NOMO-1 treated with DMSO at 0.1 percent for 48 hours (cell line): ENCODE measurements at regions not wholly inside any gene's neighbourhood (a gene's known extent, or its start where the extent isn't known, plus 50 kb on each side); places are given as distances from the start of the nearest gene placed in this dataset.
"Not testable (repeated sequence)": the region's sequence is repeated elsewhere in the genome, so short reads cannot be mapped to it uniquely, and the experiment has no call there.

Source experiments
- DNase-seq: peaks from one replicate; lab custom pipeline; 2025; ENCODE audit not compliant: unreplicated experiment; lab: John Stamatoyannopoulos, UW

DNA sequence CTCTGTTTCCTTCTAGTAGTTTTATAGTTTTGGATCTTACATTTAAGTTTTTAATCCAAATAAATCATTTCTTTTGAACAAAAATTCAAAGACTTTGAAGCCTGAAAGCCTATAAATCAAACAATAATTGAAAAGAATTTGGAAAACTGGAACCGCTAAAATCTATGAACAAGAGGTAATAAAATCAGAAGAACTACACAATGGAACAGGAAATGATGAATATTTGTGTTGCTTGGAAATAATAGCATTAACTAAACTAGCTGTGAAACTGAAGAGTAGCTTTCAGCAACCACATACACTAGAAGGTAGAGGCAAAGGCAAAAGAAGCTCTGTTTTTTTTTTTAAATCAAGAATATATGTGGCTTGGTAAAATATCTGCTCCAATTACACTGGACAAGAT is 147.9 kb upstream of the ABI3BP start:
- no peak for DNase-seq

DNA sequence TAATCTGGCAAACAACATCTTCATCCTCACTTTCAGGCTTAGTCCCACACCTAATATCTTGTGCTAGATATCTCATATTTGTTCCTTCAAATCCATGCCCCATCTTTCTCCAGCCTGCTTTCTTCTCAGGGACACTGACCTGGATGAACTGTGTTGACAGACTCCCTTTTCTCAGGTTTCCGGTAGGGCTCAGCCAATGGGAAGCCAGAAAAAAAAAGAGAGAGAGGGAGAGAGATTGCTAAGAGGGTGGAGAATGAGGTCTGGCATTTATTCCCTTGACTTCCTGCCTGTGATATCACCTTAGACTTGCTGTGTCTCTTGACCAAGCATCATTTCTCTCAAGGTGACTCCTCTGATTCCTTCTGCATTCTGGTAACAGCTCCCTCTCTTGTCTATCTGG is 145.6 kb upstream of the ABI3BP start:
- no peak for DNase-seq

GRCh38 chr3:101134331-101134730 is 141.1 kb upstream of the ABI3BP start:
- DNase-seq: no peak

DNA sequence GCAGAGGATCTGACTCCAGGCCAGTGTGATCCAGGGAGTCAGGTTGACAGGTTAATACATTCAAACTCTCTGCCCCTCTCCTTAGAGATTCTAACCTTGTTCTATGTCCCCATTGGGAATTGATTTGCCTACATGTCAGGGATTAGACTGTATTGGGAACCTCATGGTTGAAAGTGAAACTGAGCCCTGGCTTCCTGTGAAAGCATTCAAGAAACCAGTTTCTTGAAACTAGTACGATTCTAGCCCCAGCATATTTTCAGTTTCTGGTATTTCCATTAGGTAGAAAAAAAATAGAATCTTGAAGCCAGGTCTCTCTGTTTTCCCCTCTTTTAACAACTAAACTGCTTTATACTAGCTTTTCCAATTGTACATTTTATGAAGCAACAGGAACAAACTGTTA is 140.4 kb upstream of the ABI3BP start:
- DNase-seq: no peak

- DNase-seq: not testable (repeated sequence)
Observed at GRCh38 chr3:101133197-101133596, 140.0 kb upstream of the ABI3BP start.

- no peak for DNase-seq
Observed at GRCh38 chr3:101131767-101132166, 138.5 kb upstream of the ABI3BP start.

GRCh38 chr3:101128786-101129185 is 135.6 kb upstream of the ABI3BP start:
- no peak for DNase-seq

GRCh38 chr3:101128001-101128400 is 134.8 kb upstream of the ABI3BP start:
- DNase-seq: no peak

DNA sequence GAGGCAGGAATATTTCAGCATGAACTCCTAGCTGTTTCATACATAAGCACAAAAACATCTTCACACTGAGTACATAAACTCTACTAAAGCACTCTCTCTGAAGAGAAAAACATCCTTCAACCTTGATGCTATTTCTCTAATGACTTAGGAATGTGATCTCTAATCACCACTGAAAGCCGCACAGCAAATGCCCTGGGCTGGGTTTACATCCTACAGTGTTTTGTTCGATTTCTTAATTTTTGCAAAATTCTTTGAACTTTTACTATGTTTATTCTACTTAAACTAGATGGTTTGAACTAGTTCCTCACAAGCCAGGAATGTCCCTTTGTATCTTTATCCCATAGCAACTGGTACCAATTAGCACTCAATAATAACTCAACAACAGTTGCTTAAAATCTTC is 130.9 kb upstream of the ABI3BP start:
- DNase-seq: no peak

- no peak for DNase-seq
Observed at GRCh38 chr3:101123081-101123480, 129.9 kb upstream of the ABI3BP start.

DNA sequence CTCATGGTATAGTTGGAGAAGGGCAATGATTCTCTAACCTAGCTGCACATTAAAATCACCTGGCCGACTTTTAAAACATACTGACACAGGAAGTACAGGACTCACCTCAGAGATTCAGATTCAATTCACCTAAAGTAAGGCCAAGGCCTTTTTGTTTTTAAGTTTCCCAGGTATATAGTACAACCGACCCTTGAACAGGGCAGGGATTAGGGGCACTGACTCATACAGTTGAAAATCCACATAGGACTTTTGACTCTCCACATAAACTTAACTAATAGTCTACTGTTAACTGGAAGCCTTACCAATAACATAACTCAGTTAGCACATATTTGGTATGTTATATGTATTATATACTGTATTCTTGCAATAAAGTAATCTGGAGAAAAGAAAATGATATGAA is 129.5 kb upstream of the ABI3BP start:
- DNase-seq: no peak

DNA sequence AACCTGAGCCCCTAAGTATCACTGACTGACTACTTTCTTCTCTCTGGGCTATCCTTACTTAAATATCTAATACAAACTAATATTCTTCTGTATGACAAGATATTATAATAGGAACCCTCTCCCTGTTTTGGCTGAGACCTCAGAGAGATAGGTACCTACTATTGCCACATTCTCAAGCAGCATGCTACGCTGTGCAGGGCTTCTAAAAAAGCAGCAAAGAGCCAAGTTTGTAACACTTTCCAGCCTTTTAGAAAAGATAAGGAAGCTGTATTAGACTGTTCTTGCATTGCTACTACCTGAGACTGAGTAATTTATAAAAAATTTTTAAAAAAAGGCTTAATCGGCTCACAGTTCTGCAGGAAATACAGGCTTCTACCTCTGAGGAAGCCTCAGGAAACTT is 126.8 kb upstream of the ABI3BP start:
- no peak for DNase-seq

- no peak for DNase-seq
Observed at GRCh38 chr3:101119535-101119934, 126.3 kb upstream of the ABI3BP start.

GRCh38 chr3:101117980-101118379 is 124.8 kb upstream of the ABI3BP start:
- no peak for DNase-seq

DNA sequence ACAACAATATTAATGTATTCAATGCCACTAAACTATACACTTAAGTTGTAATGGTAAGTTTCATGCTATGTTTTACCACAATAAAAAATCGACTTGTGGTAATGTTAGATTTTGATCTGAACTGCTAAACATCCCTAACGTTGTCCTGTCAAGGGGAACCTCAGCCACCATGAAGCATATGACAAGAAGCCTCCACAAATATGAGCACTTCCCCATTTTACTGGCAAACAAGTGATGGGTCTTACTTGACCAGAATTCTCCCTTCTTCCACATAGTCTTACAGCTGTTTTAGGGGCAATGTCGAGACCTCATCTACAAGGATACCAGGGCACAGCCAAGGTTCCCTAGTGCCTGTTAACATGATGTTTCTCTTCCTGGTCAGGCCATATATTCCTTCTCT is 124.2 kb upstream of the ABI3BP start:
- DNase-seq: no peak

GRCh38 chr3:101110295-101110694 is 117.1 kb upstream of the ABI3BP start:
- not testable (repeated sequence) for DNase-seq

- no peak for DNase-seq
Observed at GRCh38 chr3:101104321-101104720, 111.1 kb upstream of the ABI3BP start.

- DNase-seq: no peak
Observed at GRCh38 chr3:101102678-101103296, 109.6 kb upstream of the ABI3BP start.

DNA sequence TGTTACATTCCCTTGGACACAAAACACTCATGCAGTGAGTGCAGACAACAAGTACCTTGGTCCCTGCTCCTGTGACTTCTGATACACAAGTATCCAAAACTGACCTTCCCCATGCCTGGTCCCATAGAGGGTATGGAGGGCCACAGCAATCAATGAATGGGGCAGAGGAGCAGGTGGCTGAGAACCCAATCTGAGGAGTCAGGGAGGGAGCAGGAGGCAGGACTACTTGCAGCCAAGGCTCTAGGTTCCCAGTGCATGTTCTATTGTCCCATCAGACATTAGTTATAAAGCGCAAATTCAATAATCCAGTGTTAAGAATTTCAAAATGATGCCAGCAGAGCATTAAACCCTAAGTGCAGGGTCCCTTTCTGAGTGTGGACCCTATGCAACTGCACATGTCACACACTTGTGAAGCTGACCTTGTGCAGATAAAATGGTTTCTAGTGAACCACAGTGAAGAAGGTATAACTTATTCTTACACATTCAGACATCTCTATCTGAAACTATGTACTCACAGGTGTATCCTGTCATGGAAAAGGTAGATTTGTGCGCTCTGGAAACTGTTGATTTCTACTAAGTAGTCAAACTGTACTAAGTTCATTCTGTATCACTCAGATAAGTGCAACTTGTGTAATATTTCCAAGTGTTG is 107.3 kb upstream of the ABI3BP start:
- no peak for DNase-seq

DNA sequence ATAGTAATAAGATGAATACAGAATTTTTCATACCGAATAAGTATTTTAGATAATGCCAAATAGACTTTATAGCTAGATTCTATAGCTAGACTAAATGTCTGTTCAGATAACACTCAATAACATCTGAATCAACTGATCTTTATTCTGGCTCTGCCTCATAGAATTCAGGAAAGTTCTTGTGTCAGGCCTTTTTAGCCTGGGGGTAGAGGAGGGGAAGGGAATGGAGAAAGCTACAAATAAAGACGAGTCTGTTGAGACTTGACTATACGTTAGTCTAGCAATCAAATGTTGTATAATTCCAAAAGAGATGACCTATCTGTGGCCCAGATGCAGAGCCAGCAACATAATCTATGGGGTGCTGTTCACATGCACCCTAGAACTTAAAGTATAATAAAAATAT is 106.6 kb upstream of the ABI3BP start:
- DNase-seq: no peak

DNA sequence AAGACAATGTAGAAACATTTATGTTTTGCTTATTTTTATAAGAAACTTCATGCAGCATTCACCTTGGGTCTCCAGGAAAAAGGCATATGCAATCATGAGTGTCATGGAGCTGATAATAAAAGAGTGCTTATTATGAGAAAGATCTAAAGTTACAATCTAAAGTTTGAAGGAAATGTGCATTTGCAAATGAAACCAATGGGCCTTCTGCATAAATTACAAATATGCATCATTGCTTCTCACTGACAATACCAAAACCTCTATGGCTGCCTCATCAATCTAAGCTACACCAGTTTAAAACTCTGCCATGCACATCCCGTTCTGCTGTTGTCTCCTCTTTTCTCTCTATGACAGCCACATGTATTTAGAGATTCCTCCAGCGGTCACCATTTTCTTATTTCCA is 103.2 kb upstream of the ABI3BP start:
- DNase-seq: no peak

DNA sequence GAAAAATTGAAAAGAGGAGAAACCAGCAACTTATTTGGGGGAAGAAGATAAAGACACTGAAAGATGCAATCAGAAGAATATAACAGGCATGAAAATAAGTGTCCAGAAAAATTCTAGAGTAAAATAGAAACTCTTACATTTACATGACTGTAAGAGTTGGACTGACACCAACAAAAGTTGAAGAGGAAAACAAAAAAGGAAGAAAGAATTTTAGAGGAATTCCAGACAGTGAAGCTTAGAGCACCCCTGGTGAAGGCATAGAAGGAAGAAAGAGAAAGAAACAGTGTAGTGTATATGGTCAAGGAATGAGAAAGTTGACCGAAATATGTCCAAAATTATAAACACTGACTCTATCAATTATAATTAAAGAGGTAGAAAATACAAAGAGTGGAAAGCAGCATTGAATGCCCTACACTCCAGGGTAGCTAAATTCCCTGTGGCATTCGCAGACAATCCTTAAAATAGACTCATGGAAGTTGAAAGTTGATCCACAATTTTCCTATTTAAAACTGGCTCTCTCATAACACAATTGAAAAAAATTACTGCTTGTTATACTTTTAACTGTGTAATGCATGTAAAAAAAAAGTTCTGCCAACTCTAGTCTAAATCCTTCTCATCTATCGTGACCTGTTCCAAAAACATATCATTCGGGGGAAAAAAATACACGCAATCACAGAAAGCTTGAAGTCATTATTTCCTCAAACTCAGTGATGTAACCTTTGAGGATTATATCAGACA is 102.6 kb upstream of the ABI3BP start:
- no peak for DNase-seq
